RPMI8226 (cell line): ENCODE measurements at regions not wholly inside any gene's neighbourhood (a gene's known extent, or its start where the extent isn't known, plus 50 kb on each side); places are given as distances from the start of the nearest gene placed in this dataset.
"Not testable (repeated sequence)": the region's sequence is repeated elsewhere in the genome, so short reads cannot be mapped to it uniquely, and the experiment has no call there.

ENCODE experiments used
- DNase-seq: peaks from one replicate; pipeline ENCODE4 v3.0.0-alpha.2; 2015

DNA sequence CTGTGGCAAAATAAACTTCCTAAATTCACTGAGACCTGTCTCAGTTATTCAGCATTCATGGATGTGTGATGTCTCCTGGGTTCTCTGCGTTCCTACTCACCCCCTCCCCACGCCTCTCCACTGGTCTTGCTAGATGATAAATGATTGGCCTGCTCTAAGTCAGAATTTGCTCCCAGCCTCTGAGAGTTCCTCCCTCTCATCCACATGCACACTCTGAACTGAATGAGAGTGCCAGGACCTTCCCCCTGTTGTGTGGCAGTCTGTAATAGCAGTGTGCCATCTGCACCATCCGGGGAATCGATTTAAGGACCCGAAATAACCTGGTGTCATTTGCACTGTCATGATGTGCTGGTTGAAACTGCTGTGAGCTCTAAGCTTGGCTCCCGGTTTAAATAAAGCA, 135.8 kb upstream of the AFDN start:
- no peak for DNase-seq

DNA sequence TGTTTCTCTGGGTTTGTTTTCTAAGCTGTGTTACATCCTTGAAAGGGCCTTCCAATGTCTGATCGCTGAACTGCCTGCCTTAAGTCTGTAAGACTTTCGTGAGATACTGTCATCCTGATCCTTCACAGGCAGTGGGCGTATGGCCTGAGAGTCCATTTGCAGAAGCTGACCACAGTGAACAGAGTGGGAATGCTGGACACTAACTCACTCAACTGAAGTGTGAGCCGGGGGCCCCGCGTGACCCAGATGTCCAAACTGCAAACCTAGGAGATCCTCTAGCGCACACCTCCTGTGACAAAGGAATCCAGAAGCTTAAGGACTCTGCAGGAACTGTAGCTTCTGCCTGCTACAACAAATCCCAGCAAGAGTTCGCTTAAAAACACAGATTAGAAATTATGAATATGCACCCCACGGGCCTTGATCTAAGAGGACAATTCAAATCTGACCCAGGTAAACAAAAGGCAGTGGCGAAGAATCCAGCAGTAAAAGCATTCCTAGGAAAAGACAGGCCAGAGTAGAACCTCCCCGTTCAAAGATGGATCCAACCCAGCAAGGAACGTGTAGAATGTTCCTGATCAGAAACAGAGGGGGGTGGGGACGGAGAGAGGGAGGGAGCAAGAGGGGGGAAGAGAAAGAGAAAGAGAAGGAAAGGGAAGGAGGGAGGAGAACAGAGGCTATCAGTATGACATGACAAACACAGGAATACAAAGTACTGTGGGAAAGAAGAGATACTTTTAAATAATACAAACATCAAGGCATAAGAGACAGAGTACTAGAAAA, 135.0 kb upstream of the AFDN start:
- no peak for DNase-seq

DNA sequence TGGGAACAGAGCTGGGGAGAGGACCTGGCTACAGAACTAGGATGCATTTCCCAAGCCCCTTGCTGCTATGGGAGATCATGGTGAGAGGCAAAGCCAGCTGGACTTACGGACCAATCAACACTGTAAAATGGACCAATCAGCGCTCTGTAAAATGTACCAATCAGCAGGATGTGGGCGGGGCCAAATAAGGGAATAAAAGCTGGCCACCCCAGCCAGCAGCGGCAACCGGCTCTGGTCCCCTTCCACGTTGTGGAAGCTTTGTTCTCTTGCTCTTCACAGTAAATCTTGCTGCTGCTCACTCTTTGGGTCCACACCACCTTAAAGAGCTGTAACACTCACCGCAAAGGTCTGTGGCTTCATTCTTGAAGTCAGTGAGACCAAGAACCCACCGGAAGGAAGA, 133.2 kb upstream of the AFDN start:
- DNase-seq, result not testable (repeated sequence)

- DNase-seq, result no peak
Observed at GRCh38 chr6:167695831-167696230, 130.9 kb upstream of the AFDN start.

DNA sequence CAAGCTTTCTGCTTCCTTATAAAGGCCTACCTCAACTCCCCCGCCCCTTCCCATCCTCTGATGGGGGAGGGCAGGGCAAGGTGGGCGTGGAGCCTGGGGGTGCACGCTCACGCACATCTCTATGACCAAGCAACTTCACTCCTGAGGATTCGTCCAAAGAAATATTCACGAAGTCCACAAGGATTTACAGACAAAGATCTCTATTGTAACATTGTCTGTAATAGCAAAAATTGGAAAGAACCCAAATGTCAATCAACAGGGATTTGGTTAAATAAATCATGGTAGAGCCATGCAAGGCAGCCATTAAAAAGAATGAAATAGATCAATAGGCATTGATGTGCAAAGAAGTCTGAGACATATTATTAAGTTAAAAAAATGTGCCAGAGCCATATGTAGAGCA, 130.4 kb upstream of the AFDN start:
- DNase-seq, result no peak

- DNase-seq, result no peak
Observed at GRCh38 chr6:167697316-167697715, 129.4 kb upstream of the AFDN start.

GRCh38 chr6:167698540-167698939, 128.2 kb upstream of the AFDN start:
- no peak for DNase-seq

GRCh38 chr6:167699141-167699931, 127.4 kb upstream of the AFDN start:
- DNase-seq, result peak; percentile 28

GRCh38 chr6:167700199-167700598, 126.5 kb upstream of the AFDN start:
- DNase-seq, result no peak

GRCh38 chr6:167701010-167701409, 125.7 kb upstream of the AFDN start:
- no peak for DNase-seq

DNA sequence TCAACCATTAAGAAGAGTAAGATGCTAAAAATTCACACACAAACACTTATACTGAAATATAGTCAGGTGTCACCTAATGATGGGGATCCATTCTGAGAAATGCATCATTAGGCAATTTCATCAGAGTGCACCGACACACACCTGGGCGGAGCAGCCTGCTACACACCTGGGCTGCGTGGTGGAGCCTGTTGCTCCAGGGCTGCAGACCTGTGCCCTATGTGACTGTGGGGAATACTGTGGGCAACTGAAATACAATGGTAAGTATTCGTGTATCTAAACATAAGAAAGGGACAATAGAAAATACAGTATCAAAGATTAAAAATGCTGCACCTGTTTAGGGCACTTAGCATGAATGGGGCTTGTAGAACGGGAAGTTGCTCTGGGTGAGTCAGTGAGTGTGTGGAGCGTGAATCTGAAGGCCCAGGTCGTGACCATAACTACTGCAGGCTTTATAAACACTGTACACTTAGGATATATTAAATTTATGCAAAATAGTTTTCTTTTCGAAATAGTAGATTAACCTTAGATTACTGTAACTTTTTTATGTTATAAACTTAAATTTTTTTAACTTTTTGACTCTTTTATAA, 124.4 kb upstream of the AFDN start:
- no peak for DNase-seq

- DNase-seq, result no peak
Observed at GRCh38 chr6:167703347-167703746, 123.4 kb upstream of the AFDN start.

- DNase-seq, result no peak
Observed at GRCh38 chr6:167703781-167704180, 122.9 kb upstream of the AFDN start.

- no peak for DNase-seq
Observed at GRCh38 chr6:167704396-167704901, 122.3 kb upstream of the AFDN start.

DNA sequence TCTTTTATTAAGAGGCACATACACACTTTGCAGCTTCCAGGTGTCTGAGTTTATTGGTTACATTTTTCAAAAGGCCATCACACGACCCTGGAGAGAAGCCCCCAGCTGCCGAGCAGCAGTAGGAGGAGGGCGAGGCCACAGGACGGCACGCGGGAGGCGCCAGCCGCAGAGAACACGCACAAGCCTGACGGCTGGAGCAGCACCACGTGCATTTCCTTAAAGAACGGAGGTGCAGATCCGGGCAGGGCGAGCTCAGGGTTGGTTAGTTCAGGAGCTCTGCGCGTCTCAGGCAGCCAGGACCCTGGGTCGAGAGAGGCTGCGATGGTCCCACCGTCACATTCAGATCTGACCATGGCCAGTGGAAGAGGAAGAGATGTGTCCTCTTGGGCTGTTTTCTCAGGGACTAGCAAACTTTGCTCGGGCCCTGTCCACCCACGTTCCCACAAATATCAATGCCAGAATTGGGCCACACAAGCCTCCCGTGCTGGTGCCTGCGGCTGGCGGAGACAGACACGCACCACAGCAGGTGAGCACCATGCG, 121.4 kb upstream of the AFDN start:
- DNase-seq, result no peak

GRCh38 chr6:167706313-167707109, 120.2 kb upstream of the AFDN start:
- DNase-seq, result peak; percentile 22

DNA sequence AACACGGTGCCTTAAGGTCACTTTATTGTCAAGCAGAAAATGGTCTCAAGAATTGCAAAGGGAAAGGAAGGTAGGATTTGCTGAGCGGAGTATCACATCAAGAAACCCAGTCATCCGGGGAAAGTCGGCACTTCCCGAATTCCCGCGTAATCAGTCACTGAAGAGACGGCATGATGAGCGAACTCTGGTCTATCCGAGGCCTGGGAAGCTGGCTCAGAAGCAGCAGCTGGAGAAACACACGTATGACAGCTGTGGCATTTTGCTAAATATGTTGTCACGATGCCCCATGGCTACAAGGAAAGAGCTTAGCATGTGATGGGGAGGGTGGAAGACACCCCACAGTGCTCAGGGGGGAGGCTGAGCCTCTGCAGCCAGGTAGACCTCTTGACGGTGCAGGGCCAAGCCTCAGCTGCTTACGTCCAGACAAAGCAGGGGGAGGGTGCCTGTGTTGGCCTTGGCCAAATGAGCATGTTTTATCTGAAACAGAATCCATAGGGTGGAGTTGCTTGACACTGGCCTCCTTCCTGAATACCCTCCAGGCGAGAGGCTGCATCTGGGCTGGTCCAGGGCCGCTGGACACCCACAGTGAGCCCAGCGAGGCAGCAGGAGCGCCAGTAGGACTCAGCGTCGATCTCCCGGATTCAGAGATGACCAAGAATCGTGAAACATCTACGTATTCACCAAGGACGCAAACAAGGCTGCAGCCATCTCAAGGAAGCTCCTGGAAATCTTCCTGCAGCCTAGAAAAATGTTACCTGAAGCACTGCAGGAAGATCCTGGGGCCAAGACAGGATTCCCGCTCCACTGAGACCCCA, 118.8 kb upstream of the AFDN start:
- no peak for DNase-seq

DNA sequence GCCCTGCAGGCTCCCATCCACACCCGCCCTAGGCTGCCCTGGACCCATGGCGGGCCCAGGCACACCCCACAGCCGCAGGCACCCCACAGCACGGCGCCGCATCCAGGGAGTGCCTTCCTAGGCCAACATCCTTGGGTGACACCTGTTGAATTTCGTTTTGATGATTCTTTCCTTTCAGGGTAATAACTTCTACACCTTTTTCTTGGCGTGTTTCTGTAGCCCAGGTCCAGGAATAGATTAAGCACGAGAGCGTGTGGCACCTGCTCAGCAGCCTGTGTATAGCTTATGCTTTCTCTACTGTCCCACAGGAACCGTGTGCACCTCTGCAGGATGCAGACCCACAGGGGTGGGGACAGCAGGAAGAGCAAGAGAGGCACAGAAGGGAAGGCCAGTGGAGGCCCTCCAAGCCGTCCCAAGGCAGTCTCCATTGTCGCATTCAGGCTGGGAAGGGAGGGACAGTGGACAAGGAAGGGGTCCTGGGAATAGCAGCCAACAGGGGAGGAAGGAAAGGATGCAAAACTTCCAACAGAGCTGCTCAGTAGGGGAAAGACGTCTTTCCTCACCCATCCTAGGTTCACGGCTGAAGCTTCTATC, 118.1 kb upstream of the AFDN start:
- no peak for DNase-seq

GRCh38 chr6:167709196-167709595, 117.5 kb upstream of the AFDN start:
- DNase-seq, result no peak

- not testable (repeated sequence) for DNase-seq
Observed at GRCh38 chr6:167709776-167710336, 116.9 kb upstream of the AFDN start.

DNA sequence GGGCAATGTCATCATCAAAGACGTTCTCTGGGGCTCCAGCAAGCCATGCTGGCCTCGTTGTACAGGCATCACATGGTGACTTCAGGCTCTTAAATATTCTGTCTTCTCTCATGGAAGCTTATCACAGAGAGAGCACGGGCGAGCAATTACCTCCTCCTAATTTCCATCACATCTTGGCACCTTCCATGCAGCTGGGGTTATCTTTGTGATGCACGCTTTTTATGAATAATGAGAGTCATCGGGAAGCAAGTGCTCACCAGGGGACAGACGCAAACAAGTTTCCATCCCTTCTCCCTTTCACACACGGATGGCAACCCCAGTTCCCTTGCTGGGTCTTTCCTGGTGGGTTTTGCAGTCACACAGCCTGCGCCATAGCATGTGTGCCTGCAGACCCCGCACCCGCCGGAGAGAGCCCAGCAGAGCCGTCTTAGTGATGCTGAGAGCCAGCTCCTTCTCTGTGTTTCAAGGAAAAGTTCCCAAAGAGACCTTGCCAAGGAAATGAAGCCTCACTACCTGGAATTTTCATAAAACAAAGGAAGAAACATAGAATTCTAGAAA, 116.3 kb upstream of the AFDN start:
- no peak for DNase-seq
